Mesendoderm (in vitro differentiated cells): ENCODE measurements at regions not wholly inside any gene's neighbourhood (a gene's known extent, or its start where the extent isn't known, plus 50 kb on each side); places are given as distances from the start of the nearest gene placed in this dataset.
"Not testable (repeated sequence)": the region's sequence is repeated elsewhere in the genome, so short reads cannot be mapped to it uniquely, and the experiment has no call there.

Experiments used
- DNase-seq: peaks from one replicate; pipeline ENCODE4 v3.0.0; 2013
- H2AK5ac ChIP-seq: 2 replicates; pipeline ENCODE4 v1.6.1; 2013; ENCODE audit warnings: low read length, inconsistent platforms
- H2BK120ac ChIP-seq: 2 replicates; pipeline ENCODE4 v1.6.1; 2013; ENCODE audit warnings: low read depth, mild to moderate bottlenecking, low read length, moderate library complexity, mixed read lengths
- H2BK15ac ChIP-seq: replicated peaks from 2 replicates; pipeline ENCODE4 v1.6.1; 2013; ENCODE audit warnings: low read depth, mild to moderate bottlenecking, moderate library complexity
- H2BK5ac ChIP-seq: 2 replicates; pipeline ENCODE4 v1.6.1; 2013; ENCODE audit warnings: low read length, inconsistent platforms
- H3K18ac ChIP-seq: 2 replicates; pipeline ENCODE4 v1.6.1; 2013; ENCODE audit warnings: mild to moderate bottlenecking, low read length, mixed read lengths
- H3K23ac ChIP-seq: one replicate; pipeline ENCODE4 v1.6.1; 2013; ENCODE audit warnings: low read length
- H3K27ac ChIP-seq: 2 replicates; pipeline ENCODE4 v1.5.1; 2013; ENCODE audit warnings: low read depth, mild to moderate bottlenecking, inconsistent platforms, low read length, moderate library complexity
- H3K27me3 ChIP-seq: 2 replicates; pipeline ENCODE4 v1.6.1; 2013; ENCODE audit warnings: low read length, control low read depth, mild to moderate bottlenecking, inconsistent platforms; ENCODE audit not compliant: insufficient read depth, poor library complexity
- H3K36me3 ChIP-seq: 2 replicates; pipeline ENCODE4 v1.6.1; 2013; ENCODE audit warnings: low read length, inconsistent platforms; ENCODE audit not compliant: control insufficient read depth, insufficient read depth
- H3K4ac ChIP-seq: one replicate; pipeline ENCODE4 v1.6.1; 2013; ENCODE audit warnings: low read depth, mild to moderate bottlenecking, low read length, moderate library complexity
- H3K4me1 ChIP-seq: 2 replicates; pipeline ENCODE4 v1.6.1; 2013; ENCODE audit warnings: low read depth, low read length, inconsistent platforms; ENCODE audit not compliant: control insufficient read depth
- H3K4me2 ChIP-seq: 2 replicates; pipeline ENCODE4 v1.6.1; 2013; ENCODE audit warnings: low read length
- H3K4me3 ChIP-seq: 2 replicates; pipeline ENCODE4 v1.5.1; 2013; ENCODE audit warnings: mild to moderate bottlenecking, low read length
- H3K56ac ChIP-seq: one replicate; pipeline ENCODE4 v1.6.1; 2013; ENCODE audit warnings: low read length
- H3K79me1 ChIP-seq: 2 replicates; pipeline ENCODE4 v1.6.1; 2013; ENCODE audit warnings: low read length, inconsistent platforms
- H3K79me2 ChIP-seq: 2 replicates; pipeline ENCODE4 v1.6.1; 2013; ENCODE audit warnings: mild to moderate bottlenecking, low read length; ENCODE audit not compliant: control insufficient read depth, insufficient read depth
- H3K9ac ChIP-seq: 2 replicates; pipeline ENCODE4 v1.6.1; 2013; ENCODE audit warnings: low read length, inconsistent platforms
- H4K5ac ChIP-seq: one replicate; pipeline ENCODE4 v1.6.1; 2013; ENCODE audit warnings: low read length
- H4K8ac ChIP-seq: one replicate; pipeline ENCODE4 v1.6.1; 2013; ENCODE audit warnings: low read depth, mild to moderate bottlenecking, control low read depth, low read length, moderate library complexity
- WGBS: extraction: QIAGEN DNeasy Blood & Tissue Kit; methylation state at CpG from one replicate; pipeline ENCODE4 v1.1.7; 2013; ENCODE audit warnings: low lambda C conversion rate, missing lambda C conversion rate; ENCODE audit not compliant: insufficient coverage; ENCODE audit errors: extremely low coverage; 5-methylcytosine and 5-hydroxymethylcytosine counted together

- not testable (repeated sequence) for H3K56ac ChIP-seq, H4K5ac ChIP-seq, H3K18ac ChIP-seq, H2BK15ac ChIP-seq, H3K4me1 ChIP-seq, H3K4me2 ChIP-seq, H2BK5ac ChIP-seq, H3K27me3 ChIP-seq, H3K4me3 ChIP-seq, H3K23ac ChIP-seq, H3K36me3 ChIP-seq, H3K79me2 ChIP-seq, H3K4ac ChIP-seq, H3K27ac ChIP-seq, DNase-seq, H3K9ac ChIP-seq, H3K79me1 ChIP-seq, H2BK120ac ChIP-seq, H4K8ac ChIP-seq, H2AK5ac ChIP-seq
Measured at GRCh38 chr1:83238654-83239053, 760.3 kb downstream of the TTLL7 start.

GRCh38 chr1:83219788-83220187, 779.1 kb downstream of the TTLL7 start:
- H2BK120ac ChIP-seq, H2BK5ac ChIP-seq, H3K36me3 ChIP-seq, H3K4me3 ChIP-seq, H3K79me2 ChIP-seq, H4K8ac ChIP-seq, H3K79me1 ChIP-seq, H3K4ac ChIP-seq, H3K23ac ChIP-seq, H2AK5ac ChIP-seq, DNase-seq, H3K4me1 ChIP-seq, H2BK15ac ChIP-seq, H3K18ac ChIP-seq, H3K9ac ChIP-seq, H3K27ac ChIP-seq, H4K5ac ChIP-seq, H3K4me2 ChIP-seq, H3K56ac ChIP-seq, H3K27me3 ChIP-seq: not testable (repeated sequence)

DNA sequence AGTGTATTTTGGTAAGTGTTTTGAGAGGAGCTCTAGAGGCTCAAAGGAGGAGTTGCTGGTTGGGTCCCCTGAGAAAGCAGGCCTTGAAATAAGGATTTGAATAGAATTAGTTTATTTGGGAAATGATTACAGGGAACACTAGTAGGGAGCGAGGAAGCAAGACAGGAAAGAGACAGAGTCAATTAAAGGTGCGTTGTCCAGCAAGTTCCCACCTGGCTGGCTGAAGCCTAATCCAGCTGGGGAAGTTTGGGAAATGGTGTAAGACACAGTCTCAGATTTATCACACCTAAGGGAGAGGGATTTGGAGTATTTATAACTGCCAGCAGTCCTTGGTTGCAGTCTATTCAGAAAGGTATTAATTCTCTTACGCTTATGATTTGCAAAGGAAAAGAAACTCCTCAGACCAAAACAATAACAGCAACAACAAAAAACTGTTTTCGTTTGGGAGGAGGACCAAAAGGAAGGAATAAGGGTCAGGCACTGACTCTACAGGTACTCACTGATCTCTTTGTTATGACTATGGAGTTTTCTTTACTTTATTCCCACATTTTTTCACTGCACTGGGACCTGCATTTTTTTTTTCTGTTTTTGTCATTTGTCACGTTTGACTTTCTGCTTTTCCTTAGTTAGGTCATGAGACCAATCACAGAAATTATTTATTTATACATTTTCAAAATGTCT, 780.8 kb downstream of the TTLL7 start:
- not testable (repeated sequence) for H2BK5ac ChIP-seq, H4K5ac ChIP-seq, H3K79me1 ChIP-seq, H3K9ac ChIP-seq, H4K8ac ChIP-seq, H3K4me2 ChIP-seq, H3K79me2 ChIP-seq, H3K27ac ChIP-seq, H3K56ac ChIP-seq, H3K4me1 ChIP-seq, H3K27me3 ChIP-seq, H3K4ac ChIP-seq, DNase-seq, H2BK15ac ChIP-seq, H3K36me3 ChIP-seq, H3K18ac ChIP-seq, H2AK5ac ChIP-seq, H3K4me3 ChIP-seq, H3K23ac ChIP-seq, H2BK120ac ChIP-seq
- no CpG with 5 or more reads among the region's 5 CpGs for WGBS

DNA sequence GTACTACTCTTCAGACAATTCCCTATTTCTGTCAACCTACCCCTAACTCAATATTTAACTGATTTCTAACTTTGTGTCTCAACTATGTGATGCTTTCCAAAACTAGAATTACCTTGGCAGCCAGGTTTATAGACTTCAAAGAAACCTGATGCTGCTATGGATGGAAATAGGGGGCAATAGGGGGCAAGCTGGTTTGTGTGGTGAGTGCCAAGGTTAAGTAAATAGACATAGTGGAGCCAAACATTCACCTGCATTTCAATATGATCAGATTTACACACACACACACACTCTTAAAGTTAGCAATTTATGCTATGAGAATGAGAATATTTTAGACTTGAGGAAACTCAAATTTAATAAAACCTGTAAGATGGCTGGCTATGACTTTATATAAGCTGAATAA, 784.6 kb downstream of the TTLL7 start:
- H3K4me1 ChIP-seq, H3K18ac ChIP-seq, H3K27me3 ChIP-seq, H3K4me3 ChIP-seq, H3K27ac ChIP-seq, H3K36me3 ChIP-seq, H3K4ac ChIP-seq, H4K5ac ChIP-seq, H2BK5ac ChIP-seq, DNase-seq, H3K79me1 ChIP-seq, H3K4me2 ChIP-seq, H2AK5ac ChIP-seq, H3K9ac ChIP-seq, H2BK15ac ChIP-seq, H3K56ac ChIP-seq, H2BK120ac ChIP-seq, H3K23ac ChIP-seq, H4K8ac ChIP-seq, H3K79me2 ChIP-seq: not testable (repeated sequence)

- not testable (repeated sequence) for H3K36me3 ChIP-seq, H3K23ac ChIP-seq, H2BK5ac ChIP-seq, H2BK120ac ChIP-seq, DNase-seq, H3K4me1 ChIP-seq, H4K5ac ChIP-seq, H2AK5ac ChIP-seq, H3K79me1 ChIP-seq, H3K56ac ChIP-seq, H3K4me2 ChIP-seq, H2BK15ac ChIP-seq, H3K9ac ChIP-seq, H3K27ac ChIP-seq, H3K18ac ChIP-seq, H3K4me3 ChIP-seq, H4K8ac ChIP-seq, H3K79me2 ChIP-seq, H3K27me3 ChIP-seq, H3K4ac ChIP-seq
- WGBS = no CpG with 5 or more reads among the region's 3 CpGs
Measured at GRCh38 chr1:83213648-83214047, 785.3 kb downstream of the TTLL7 start.

GRCh38 chr1:83212033-83212432, 786.9 kb downstream of the TTLL7 start:
- DNase-seq, H2BK5ac ChIP-seq, H3K4me2 ChIP-seq, H3K9ac ChIP-seq, H2AK5ac ChIP-seq, H2BK15ac ChIP-seq, H3K18ac ChIP-seq, H3K4ac ChIP-seq, H4K5ac ChIP-seq, H3K56ac ChIP-seq, H3K27me3 ChIP-seq, H4K8ac ChIP-seq, H3K23ac ChIP-seq, H3K36me3 ChIP-seq, H3K79me1 ChIP-seq, H3K4me3 ChIP-seq, H3K4me1 ChIP-seq, H2BK120ac ChIP-seq, H3K27ac ChIP-seq, H3K79me2 ChIP-seq: not testable (repeated sequence)
